HL-60/S4 treated with phorbol 12-myristate 13-acetate at 8.2 ng/mL for 4 days and 3 days (cell line): ENCODE measurements at regions not wholly inside any gene's neighbourhood (a gene's known extent, or its start where the extent isn't known, plus 50 kb on each side); places are given as distances from the start of the nearest gene placed in this dataset.

ENCODE experiments used
- in situ Hi-C: fragments of 300-500 bp; cut with MboI; formaldehyde crosslinking; loops from 2 replicates; pipeline ENCODE4 v1.15.0; 2022; ENCODE audit warnings: low sequenced_read_pairs

GRCh38 chr1:54497338-54497737 lies 50.7 kb upstream of the ACOT11 start:
- in situ Hi-C loops: loop anchor here (25.0 kb wide), 1 partner anchor 435 kb away; the partner anchor contains the start of genes TCEANC2 and TMEM59

- in situ Hi-C loops: loop anchor here (25.0 kb wide), 1 partner anchor 434 kb away; the partner anchor contains the start of genes TCEANC2 and TMEM59
Observed at GRCh38 chr1:54495954-54496353, 52.1 kb upstream of the ACOT11 start.

- in situ Hi-C loops: loop anchor here (25.0 kb wide), 1 partner anchor 431 kb away; the partner anchor contains the start of genes TCEANC2 and TMEM59
Observed at GRCh38 chr1:54493608-54494007, 54.4 kb upstream of the ACOT11 start.

DNA sequence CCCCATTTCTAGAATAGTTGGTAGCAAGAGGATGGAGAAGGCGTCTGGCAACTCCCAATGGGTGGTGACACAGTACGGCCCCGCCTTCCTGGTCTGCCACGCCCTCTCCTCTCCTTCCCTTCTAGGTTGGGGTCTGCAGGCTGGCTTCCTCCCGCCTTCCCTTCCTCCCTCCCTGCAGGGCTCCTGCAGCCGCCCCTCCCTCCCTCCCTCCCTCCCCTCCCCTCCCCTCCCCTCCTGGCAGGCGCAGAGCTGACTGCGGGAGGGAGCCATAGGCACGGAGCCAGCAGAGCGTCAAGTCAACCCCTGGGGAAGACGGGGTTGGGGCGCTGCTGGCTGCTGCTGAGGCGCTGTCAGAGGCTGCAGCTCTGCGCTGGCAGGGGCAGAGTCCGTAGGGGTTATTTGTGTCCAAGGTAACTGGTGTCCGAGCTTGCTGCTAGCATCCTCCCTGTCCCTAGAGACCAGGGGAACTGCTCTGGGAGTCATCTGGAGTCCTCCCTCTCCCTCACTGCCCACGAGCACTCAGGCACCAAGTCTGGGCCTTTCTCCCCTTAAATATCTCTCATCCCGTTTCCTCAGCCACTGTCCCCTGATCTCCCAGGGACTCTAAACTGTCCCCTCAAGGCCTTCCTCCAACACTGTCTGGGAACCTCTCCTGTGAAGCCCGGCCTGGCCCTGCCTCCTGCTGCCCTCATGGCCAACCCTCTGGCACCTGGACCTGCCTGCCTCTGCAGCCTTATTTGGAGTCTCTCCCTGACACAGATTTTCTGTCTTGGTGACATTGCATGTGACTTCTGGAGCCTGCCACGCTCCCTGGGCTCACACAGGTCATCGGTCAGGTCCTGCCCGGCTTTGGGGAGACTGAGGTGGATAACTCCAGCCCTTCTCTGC lies 57.4 kb upstream of the ACOT11 start:
- in situ Hi-C loops: loop anchor here (25.0 kb wide), 1 partner anchor 428 kb away; the partner anchor contains the start of genes TCEANC2 and TMEM59

DNA sequence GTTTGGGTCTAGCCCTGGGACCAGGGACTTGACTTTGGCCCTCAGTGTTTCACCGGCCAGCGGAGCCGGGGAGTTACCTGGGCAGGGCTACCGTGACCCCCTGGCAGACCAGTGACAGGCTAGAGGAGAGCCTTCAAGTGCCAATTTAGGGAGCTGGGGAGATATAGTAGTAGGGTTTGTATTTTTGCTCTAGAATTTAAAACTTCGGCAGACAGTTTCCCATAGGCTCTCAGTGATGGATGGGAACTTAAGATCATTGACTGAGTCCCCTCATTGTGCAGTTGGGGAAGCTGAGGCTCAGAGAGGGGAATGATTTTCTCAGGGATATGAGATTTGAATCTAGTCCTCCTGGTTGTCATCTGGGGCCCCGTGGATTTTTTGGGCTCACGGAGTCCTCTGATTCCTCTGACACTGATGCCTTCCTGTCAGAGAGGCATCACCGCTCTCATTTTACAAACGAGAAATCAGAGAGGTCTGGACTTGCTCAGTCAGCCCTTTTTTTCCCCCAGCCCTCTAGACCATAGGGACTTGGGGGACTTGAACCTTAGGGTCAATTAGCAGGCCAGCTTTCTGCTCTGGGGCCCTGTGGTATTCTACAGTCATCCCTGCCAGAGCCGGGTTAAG lies 58.3 kb upstream of the ACOT11 start:
- in situ Hi-C loops: loop anchor here (5.0 to 25.0 kb wide), 2 partner anchors 77 to 427 kb away; partner anchors contain the start of genes TCEANC2 and TMEM59

- in situ Hi-C loops: loop anchor here (5.0 to 25.0 kb wide), 2 partner anchors 77 to 427 kb away; partner anchors contain the start of genes TCEANC2 and TMEM59
Observed at GRCh38 chr1:54488779-54489626, 59.0 kb upstream of the ACOT11 start.

- in situ Hi-C loops: loop anchor here (5.0 to 25.0 kb wide), 2 partner anchors 76 to 426 kb away; partner anchors contain the start of genes TCEANC2 and TMEM59
Observed at GRCh38 chr1:54488065-54488750, 59.8 kb upstream of the ACOT11 start.

DNA sequence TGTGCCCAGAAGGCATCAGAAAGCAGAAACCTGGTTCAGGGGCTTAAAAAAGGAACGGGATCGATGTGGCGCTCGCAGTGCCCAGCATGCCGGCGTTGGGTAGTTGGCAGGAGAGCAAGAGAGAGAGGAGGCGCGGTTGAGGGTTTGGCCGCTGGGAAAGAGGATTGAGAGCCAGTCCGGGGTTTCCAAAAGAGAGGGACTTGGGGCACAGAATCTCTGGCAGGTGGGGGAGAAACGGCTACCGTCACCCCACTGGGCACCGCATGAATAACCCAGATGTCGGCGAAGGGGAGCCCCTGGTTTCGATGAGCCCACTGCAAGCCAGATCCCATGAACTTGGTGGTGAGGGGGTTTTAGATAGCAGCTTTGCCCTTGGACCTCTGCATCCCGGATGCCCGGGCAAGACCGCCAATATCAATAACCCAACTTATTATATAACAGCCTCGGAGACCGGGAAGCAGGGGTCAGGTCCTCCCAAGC lies 60.4 kb upstream of the ACOT11 start:
- in situ Hi-C loops: loop anchor here (5.0 to 25.0 kb wide), 2 partner anchors 75 to 425 kb away; partner anchors contain the start of genes TCEANC2 and TMEM59

- in situ Hi-C loops: loop anchor here (5.0 to 25.0 kb wide), 2 partner anchors 75 to 425 kb away; partner anchors contain the start of genes TCEANC2 and TMEM59
Observed at GRCh38 chr1:54486907-54487306, 61.1 kb upstream of the ACOT11 start.

DNA sequence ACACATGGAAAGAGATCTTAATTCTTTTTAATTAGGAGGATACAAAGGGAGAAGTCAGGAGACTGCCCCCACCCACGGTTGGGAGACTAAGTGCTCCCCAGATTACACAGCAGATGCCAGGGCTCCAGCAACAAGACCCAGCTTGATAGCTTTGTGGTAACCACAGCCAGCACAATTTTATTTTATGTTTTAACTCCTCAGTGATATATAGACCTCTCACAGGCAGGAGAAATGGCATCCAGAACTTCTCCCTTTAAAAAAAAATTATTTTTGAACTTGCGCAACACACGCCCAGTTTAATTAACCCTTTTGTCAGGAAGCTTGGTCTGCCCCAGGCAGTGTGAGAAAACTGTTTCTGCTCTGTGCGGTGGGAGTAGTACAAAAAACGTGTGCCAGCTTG lies 62.6 kb upstream of the ACOT11 start:
- in situ Hi-C loops: loop anchor here (5.0 to 25.0 kb wide), 2 partner anchors 73 to 423 kb away; partner anchors contain the start of genes TCEANC2 and TMEM59

DNA sequence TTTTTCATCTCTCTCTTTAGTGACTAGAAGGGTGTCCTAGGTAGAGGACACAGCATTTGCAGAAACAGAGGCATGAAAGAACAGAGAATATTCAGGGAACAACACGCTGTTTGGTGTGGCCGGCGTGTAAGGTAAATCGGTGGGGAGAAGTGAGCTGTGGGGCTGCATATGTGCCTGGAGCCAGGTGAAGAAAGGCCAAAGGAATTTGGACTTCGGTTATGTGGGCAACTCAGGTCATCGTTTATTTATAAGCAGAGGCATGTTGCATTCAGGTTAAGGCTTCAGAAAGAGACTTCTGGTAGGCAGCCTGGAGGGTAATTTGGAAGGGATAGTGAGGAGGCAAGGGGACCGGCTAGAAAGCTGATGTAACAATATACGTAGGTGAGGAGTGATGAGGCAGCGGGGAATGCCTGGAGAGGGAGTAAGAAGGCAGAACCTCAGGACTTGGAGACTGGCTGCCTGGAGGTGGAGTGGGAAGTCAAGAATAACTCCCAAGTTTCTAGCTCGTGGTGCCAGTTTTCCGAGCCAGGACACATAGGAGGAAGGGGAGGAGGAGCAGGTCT lies 64.1 kb upstream of the ACOT11 start:
- in situ Hi-C loops: loop anchor here (25.0 kb wide), 1 partner anchor 422 kb away; the partner anchor contains the start of genes TCEANC2 and TMEM59

- in situ Hi-C loops: loop anchor here (25.0 kb wide), 1 partner anchor 419 kb away; the partner anchor contains the start of genes TCEANC2 and TMEM59
Observed at GRCh38 chr1:54481201-54481884, 66.7 kb upstream of the ACOT11 start.

GRCh38 chr1:54480525-54480848 lies 67.5 kb upstream of the ACOT11 start:
- in situ Hi-C loops: loop anchor here (25.0 kb wide), 1 partner anchor 418 kb away; the partner anchor contains the start of genes TCEANC2 and TMEM59

GRCh38 chr1:54479841-54480524 lies 68.0 kb upstream of the ACOT11 start:
- in situ Hi-C loops: loop anchor here (25.0 kb wide), 1 partner anchor 418 kb away; the partner anchor contains the start of genes TCEANC2 and TMEM59

- in situ Hi-C loops: loop anchor here (25.0 kb wide), 1 partner anchor 417 kb away; the partner anchor contains the start of genes TCEANC2 and TMEM59
Observed at GRCh38 chr1:54479251-54479650, 68.8 kb upstream of the ACOT11 start.

DNA sequence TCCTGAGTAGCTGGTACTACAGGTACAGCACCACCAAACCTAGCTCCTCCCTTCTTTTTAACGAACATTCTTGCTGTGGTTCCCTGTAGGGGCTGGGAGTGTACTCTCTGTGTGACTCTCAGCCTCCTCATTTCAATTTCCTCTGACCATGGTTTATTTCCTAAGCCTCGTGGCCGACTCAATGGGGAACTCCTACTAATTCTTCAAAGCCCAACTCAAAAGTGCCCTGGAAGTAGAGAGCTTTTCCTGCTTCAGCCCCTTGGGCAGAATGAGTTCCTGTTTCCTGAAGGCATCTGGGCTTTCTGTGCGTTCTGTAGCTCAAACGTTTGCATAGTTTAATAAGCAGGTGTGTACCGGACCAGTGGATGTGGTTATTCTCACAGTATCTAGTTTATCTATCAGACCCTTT lies 70.9 kb upstream of the ACOT11 start:
- in situ Hi-C loops: loop anchor here (25.0 kb wide), 1 partner anchor 415 kb away; the partner anchor contains the start of genes TCEANC2 and TMEM59

- in situ Hi-C loops: loop anchor here (25.0 kb wide), 1 partner anchor 414 kb away; the partner anchor contains the start of genes TCEANC2 and TMEM59
Observed at GRCh38 chr1:54476530-54477109, 70.4 kb upstream of the SSBP3 start.
